Liver (tissue), 8 donors: ENCODE measurements at regions not wholly inside any gene's neighbourhood (a gene's known extent, or its start where the extent isn't known, plus 50 kb on each side); places are given as distances from the start of the nearest gene placed in this dataset.

Experiments
- DNase-seq: peaks from one replicate; pipeline ENCODE4 v3.0.0-alpha.2; 2017; ENCODE audit warnings: low spot score
- H3K27ac ChIP-seq, 2 donors: one replicate each; pipeline ENCODE4 v1.7.0; 2013; ENCODE audit warnings: inconsistent platforms in 2 of 2, low read length in 2 of 2, control low read depth in 1 of 2, low read depth in 1 of 2, mild to moderate bottlenecking in 1 of 2
- H3K27me3 ChIP-seq, 4 donors: one replicate each; pipeline versions ENCODE4 v1.6.1 to v1.7.0; 2013; ENCODE audit warnings: low read length in 3 of 4, inconsistent platforms in 1 of 4, mild to moderate bottlenecking in 1 of 4, moderate library complexity in 1 of 4; ENCODE audit not compliant: control insufficient read depth in 4 of 4, insufficient read depth in 4 of 4
- H3K36me3 ChIP-seq, 4 donors: one replicate each; pipeline versions ENCODE4 v1.6.1 to v1.7.0; 2013; ENCODE audit warnings: low read length in 3 of 4, mild to moderate bottlenecking in 3 of 4, low read depth in 1 of 4, moderate library complexity in 1 of 4; ENCODE audit not compliant: control insufficient read depth in 4 of 4, insufficient read depth in 3 of 4
- H3K4me1 ChIP-seq, 4 donors: one replicate each; pipeline versions ENCODE4 v1.6.1 to v1.7.0; 2013; ENCODE audit warnings: low read length in 3 of 4, mild to moderate bottlenecking in 3 of 4, moderate library complexity in 1 of 4; ENCODE audit not compliant: control insufficient read depth in 4 of 4, insufficient read depth in 4 of 4
- H3K4me3 ChIP-seq, 3 donors: one replicate each; pipeline versions ENCODE4 v1.6.1 to v1.7.0; 2013; ENCODE audit warnings: low read length in 3 of 3, control low read depth in 1 of 3, low read depth in 1 of 3, mild to moderate bottlenecking in 1 of 3
- H3K9ac ChIP-seq, 2 donors: one replicate each; pipeline ENCODE4 v1.7.0; 2013; ENCODE audit warnings: low read length in 2 of 2, mild to moderate bottlenecking in 2 of 2, moderate library complexity in 2 of 2, control low read depth in 1 of 2, low read depth in 1 of 2
- H3K9me3 ChIP-seq, 4 donors: one replicate each; pipeline versions ENCODE4 v1.6.1 to v1.7.0; 2013; ENCODE audit warnings: low read length in 3 of 4; ENCODE audit not compliant: control insufficient read depth in 4 of 4
- FOXA2 ChIP-seq: IDR thresholded peaks from 2 replicates; pipeline ENCODE4 v1.6.1; 2016; ENCODE audit warnings: antibody characterized with exemption
- HNF4A ChIP-seq, 2 donors: conservative IDR thresholded peaks; 2 replicates each; pipeline ENCODE4 v1.6.1; 2016; ENCODE audit warnings: antibody characterized with exemption in 2 of 2, mild to moderate bottlenecking in 2 of 2
- NR2F2 ChIP-seq: IDR thresholded peaks from 2 replicates; pipeline ENCODE4 v1.6.1; 2016; ENCODE audit warnings: antibody characterized with exemption
- RXRA ChIP-seq, 2 donors: IDR thresholded peaks; 2 replicates each; pipeline ENCODE4 v1.6.1; 2017 to 2018; ENCODE audit warnings: antibody characterized with exemption in 2 of 2, mild to moderate bottlenecking in 1 of 2
- WGBS: extraction: QIAGEN DNeasy Blood & Tissue Kit; methylation state at CpG from one replicate; pipeline ENCODE4 v1.1.7; 2013; 5-methylcytosine and 5-hydroxymethylcytosine counted together
- TF ChIP-seq, protein P1 (sequence below): IDR thresholded peaks from 2 replicates; pipeline ENCODE4 v1.6.1; 2016; ENCODE audit warnings: antibody characterized with exemption
- TF ChIP-seq, protein P2 (sequence below): fragments of 150-350 bp; IDR thresholded peaks from 2 replicates; pipeline ENCODE4 v1.5.1; 2017; ENCODE audit warnings: improper control_type of control experiment, low read depth, low read length; ENCODE audit not compliant: missing input control
- TF ChIP-seq, protein P3 (sequence below): IDR thresholded peaks from 2 replicates; pipeline ENCODE4 v1.6.1; 2016; ENCODE audit warnings: antibody characterized with exemption
- TF ChIP-seq, protein P4 (sequence below): IDR thresholded peaks from 2 replicates; pipeline ENCODE4 v1.6.1; 2016; ENCODE audit warnings: antibody characterized with exemption
- TF ChIP-seq, protein P5 (sequence below): IDR thresholded peaks from 2 replicates; pipeline ENCODE4 v1.6.1; 2016; ENCODE audit warnings: antibody characterized with exemption, mild to moderate bottlenecking
- donor health status: healthy.
- donor health status: healthy.
- donor health status: healthy.
- donor health status: healthy.
- donor health status: healthy.

DNA sequence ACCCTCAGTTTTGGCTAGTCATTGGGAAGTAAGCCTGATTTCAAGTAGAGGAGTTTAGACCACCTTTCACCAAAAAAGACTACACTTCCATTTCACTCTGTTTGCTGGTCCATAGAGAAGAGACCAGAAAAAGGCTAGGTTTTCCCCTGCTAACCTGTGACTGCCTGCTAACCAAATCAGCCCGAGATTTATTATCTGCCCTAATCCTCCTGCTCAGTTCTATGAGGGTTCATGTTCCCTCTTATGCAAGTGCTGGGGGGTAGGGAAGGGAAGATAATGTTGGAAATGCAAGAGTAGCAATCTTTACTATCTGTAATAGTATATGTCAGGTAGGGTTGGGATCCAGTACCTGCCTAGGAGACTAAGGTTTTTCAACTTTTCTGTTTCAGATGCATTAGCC, 51.6 kb upstream of the CCNG1 start:
- 82% methylated on average over 1 of the region's 1 CpG for WGBS
- Histone ChIP-seq H3K9ac (no peak overlapping the region), H3K36me3 (no peaks in the 10 kb centered on the region), H3K4me1 (no peaks in the 10 kb centered on the region), H3K9me3 (no peaks in the 10 kb centered on the region), H3K27me3 (no peaks in the 10 kb centered on the region), H3K27ac (no peak overlapping the region), H3K4me3 (no peak overlapping the region)
- no peak for DNase-seq
- TF ChIP-seq HNF4A (conservative IDR thresholded peaks at IDR 0.05) (no peak), FOXA2 (no peak), NR2F2 (no peak), RXRA (IDR thresholded peaks at IDR 0.05) (no peak)
- TF ChIP-seq, protein P1, sequence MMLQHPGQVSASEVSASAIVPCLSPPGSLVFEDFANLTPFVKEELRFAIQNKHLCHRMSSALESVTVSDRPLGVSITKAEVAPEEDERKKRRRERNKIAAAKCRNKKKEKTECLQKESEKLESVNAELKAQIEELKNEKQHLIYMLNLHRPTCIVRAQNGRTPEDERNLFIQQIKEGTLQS, result no peak
- TF ChIP-seq, protein P2, sequence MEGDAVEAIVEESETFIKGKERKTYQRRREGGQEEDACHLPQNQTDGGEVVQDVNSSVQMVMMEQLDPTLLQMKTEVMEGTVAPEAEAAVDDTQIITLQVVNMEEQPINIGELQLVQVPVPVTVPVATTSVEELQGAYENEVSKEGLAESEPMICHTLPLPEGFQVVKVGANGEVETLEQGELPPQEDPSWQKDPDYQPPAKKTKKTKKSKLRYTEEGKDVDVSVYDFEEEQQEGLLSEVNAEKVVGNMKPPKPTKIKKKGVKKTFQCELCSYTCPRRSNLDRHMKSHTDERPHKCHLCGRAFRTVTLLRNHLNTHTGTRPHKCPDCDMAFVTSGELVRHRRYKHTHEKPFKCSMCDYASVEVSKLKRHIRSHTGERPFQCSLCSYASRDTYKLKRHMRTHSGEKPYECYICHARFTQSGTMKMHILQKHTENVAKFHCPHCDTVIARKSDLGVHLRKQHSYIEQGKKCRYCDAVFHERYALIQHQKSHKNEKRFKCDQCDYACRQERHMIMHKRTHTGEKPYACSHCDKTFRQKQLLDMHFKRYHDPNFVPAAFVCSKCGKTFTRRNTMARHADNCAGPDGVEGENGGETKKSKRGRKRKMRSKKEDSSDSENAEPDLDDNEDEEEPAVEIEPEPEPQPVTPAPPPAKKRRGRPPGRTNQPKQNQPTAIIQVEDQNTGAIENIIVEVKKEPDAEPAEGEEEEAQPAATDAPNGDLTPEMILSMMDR, result no peak
- TF ChIP-seq, protein P3, sequence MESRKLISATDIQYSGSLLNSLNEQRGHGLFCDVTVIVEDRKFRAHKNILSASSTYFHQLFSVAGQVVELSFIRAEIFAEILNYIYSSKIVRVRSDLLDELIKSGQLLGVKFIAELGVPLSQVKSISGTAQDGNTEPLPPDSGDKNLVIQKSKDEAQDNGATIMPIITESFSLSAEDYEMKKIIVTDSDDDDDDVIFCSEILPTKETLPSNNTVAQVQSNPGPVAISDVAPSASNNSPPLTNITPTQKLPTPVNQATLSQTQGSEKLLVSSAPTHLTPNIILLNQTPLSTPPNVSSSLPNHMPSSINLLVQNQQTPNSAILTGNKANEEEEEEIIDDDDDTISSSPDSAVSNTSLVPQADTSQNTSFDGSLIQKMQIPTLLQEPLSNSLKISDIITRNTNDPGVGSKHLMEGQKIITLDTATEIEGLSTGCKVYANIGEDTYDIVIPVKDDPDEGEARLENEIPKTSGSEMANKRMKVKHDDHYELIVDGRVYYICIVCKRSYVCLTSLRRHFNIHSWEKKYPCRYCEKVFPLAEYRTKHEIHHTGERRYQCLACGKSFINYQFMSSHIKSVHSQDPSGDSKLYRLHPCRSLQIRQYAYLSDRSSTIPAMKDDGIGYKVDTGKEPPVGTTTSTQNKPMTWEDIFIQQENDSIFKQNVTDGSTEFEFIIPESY, result no peak
- TF ChIP-seq, protein P4, sequence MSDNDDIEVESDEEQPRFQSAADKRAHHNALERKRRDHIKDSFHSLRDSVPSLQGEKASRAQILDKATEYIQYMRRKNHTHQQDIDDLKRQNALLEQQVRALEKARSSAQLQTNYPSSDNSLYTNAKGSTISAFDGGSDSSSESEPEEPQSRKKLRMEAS, result no peak
- TF ChIP-seq, protein P5, sequence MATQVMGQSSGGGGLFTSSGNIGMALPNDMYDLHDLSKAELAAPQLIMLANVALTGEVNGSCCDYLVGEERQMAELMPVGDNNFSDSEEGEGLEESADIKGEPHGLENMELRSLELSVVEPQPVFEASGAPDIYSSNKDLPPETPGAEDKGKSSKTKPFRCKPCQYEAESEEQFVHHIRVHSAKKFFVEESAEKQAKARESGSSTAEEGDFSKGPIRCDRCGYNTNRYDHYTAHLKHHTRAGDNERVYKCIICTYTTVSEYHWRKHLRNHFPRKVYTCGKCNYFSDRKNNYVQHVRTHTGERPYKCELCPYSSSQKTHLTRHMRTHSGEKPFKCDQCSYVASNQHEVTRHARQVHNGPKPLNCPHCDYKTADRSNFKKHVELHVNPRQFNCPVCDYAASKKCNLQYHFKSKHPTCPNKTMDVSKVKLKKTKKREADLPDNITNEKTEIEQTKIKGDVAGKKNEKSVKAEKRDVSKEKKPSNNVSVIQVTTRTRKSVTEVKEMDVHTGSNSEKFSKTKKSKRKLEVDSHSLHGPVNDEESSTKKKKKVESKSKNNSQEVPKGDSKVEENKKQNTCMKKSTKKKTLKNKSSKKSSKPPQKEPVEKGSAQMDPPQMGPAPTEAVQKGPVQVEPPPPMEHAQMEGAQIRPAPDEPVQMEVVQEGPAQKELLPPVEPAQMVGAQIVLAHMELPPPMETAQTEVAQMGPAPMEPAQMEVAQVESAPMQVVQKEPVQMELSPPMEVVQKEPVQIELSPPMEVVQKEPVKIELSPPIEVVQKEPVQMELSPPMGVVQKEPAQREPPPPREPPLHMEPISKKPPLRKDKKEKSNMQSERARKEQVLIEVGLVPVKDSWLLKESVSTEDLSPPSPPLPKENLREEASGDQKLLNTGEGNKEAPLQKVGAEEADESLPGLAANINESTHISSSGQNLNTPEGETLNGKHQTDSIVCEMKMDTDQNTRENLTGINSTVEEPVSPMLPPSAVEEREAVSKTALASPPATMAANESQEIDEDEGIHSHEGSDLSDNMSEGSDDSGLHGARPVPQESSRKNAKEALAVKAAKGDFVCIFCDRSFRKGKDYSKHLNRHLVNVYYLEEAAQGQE, result no peak

DNA sequence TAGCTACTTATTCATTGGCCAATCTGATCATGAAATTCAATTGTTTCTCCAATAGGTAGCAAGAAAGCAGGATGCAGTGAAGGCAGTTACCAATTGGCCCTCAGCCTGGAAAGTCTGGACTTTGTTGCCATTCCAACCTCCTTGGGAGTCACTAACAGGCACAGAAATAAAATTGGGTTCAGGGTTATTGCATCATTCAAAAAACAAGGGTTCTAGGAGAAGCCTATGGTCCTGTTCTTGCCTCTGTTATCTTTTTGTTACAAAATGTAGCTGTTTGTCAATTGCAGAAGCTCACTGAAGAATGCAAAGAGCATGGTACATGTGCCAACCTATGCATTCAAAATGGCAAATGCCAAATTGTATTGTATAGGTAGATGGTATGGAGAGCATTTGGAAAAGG, 51.0 kb upstream of the CCNG1 start:
- no peak for DNase-seq

More for the DNA sequence above, 51.0 kb upstream of the CCNG1 start:
- H3K4me1 ChIP-seq, result no peaks in the 10 kb centered on the region
- no peaks in the 10 kb centered on the region for H3K9me3 ChIP-seq
- TF ChIP-seq, protein P4, result no peak
- no peak overlapping the region for H3K9ac ChIP-seq
- H3K4me3 ChIP-seq, result no peak overlapping the region
- H3K36me3 ChIP-seq, result no peaks in the 10 kb centered on the region
- no peak overlapping the region for H3K27ac ChIP-seq
- H3K27me3 ChIP-seq, result no peaks in the 10 kb centered on the region
